ENCODE measurements at regions not wholly inside any gene's neighbourhood (a gene's known extent, or its start where the extent isn't known, plus 50 kb on each side); places are given as distances from the start of the nearest gene placed in this dataset.

- no peak for TF ChIP-seq NR2C1 (IDR thresholded peaks at IDR 0.05)
- TF ChIP-seq POLR2AphosphoS5 (IDR thresholded peaks at IDR 0.05; ENCODE audit: low read length): no peak
- TF ChIP-seq POLR2A (IDR thresholded peaks at IDR 0.05; ENCODE audit: low read depth, low read length): no peak
- TF ChIP-seq CTCF (IDR thresholded peaks at IDR 0.05 in 2 of 3, conservative IDR thresholded peaks at IDR 0.05 in 1 of 3; ENCODE audit: control insufficient read depth in 2 of 3, extremely low read depth in 1 of 3, insufficient read depth in 1 of 3, low read depth in 3 of 3, low read length in 3 of 3): no peak
- TF ChIP-seq FOXM1 (IDR thresholded peaks at IDR 0.05; ENCODE audit: low read depth, low read length): no peak
- no peak for TF ChIP-seq HDAC2 (IDR thresholded peaks at IDR 0.05)
- TF ChIP-seq RCOR1 (conservative IDR thresholded peaks at IDR 0.05; ENCODE audit: low read depth, low read length): no peak
Observed at GRCh38 chr11:96481204-96481603, 91.4 kb downstream of the JRKL start.

All from GM12878 (cell line).